ENCODE measurements at regions not wholly inside any gene's neighbourhood (a gene's known extent, or its start where the extent isn't known, plus 50 kb on each side); places are given as distances from the start of the nearest gene placed in this dataset.

GRCh38 chr11:39304586-39304985, 2154.9 kb downstream of the LRRC4C start:
- intact Hi-C loops (cut with micrococcal nuclease) = no loop called here
- Histone ChIP-seq H3K4me1 (ENCODE audit: control insufficient read depth in 1 of 2, insufficient read depth in 2 of 2, low read length in 2 of 2) (no peaks in the 10 kb centered on the region), H3K27ac (ENCODE audit: low read depth, low read length) (no peak overlapping the region), H3K9me2 (ENCODE audit: insufficient read depth) (no peaks in the 10 kb centered on the region), H3K79me2 (ENCODE audit: insufficient read depth, low read length) (no peaks in the 10 kb centered on the region), H3K4me3 (replicated peaks in 1 of 2; ENCODE audit: low read depth in 1 of 2, low read length in 2 of 2) (no peak overlapping the region), H3K9me3 (ENCODE audit: control insufficient read depth in 1 of 2, insufficient read depth in 1 of 2, low read depth in 1 of 2, low read length in 2 of 2) (peaks cover 0 to 13% of the 10 kb centered on the region in 2 experiments; a peak in 2 of 4 replicates), H3K9ac (ENCODE audit: low read length) (no peak overlapping the region), H3K27me3 (ENCODE audit: insufficient read depth, low read length) (no peaks in the 10 kb centered on the region), H4K20me1 (ENCODE audit: insufficient read depth) (no peaks in the 10 kb centered on the region), H2AFZ (ENCODE audit: low read depth, low read length, poor library complexity, severe bottlenecking) (no peak overlapping the region), H3K36me3 (ENCODE audit: control insufficient read depth in 1 of 2, insufficient read depth in 2 of 2, low read length in 2 of 2) (no peaks in the 10 kb centered on the region), H3K4me2 (ENCODE audit: low read length) (no peak overlapping the region)
- ChIA-PET POLR2A (no interaction called here), RAD21 (ENCODE audit: low non-redundant PET in 1 of 2, low total read pairs in 2 of 2, uncharacterized antibody in 2 of 2, unreplicated experiment in 2 of 2) (no interaction called here), CTCF (no interaction called here)
- no peak for ATAC-seq
- TF ChIP-seq SRF (IDR thresholded peaks at IDR 0.05; ENCODE audit: low read depth) (no peak), SIN3A (IDR thresholded peaks at IDR 0.05; ENCODE audit: low read depth) (no peak), EGR1 (IDR thresholded peaks at IDR 0.05; ENCODE audit: low read depth) (no peak), YY1 (IDR thresholded peaks at IDR 0.05; ENCODE audit: extremely low read depth, insufficient replicate concordance, low read depth, low read length) (no peak), ELF1 (IDR thresholded peaks at IDR 0.05; ENCODE audit: borderline replicate concordance, low read depth) (no peak), REST (IDR thresholded peaks at IDR 0.05; ENCODE audit: low read depth) (no peak), RAD21 (IDR thresholded peaks at IDR 0.05; ENCODE audit: low read depth) (no peak), EZH2 (IDR thresholded peaks at IDR 0.05) (no peak), TCF7L2 (IDR thresholded peaks at IDR 0.05; ENCODE audit: borderline replicate concordance, extremely low read depth, insufficient read depth, insufficient read length) (no peak), JUND (IDR thresholded peaks at IDR 0.05) (no peak), EZH2phosphoT487 (IDR thresholded peaks at IDR 0.05; ENCODE audit: borderline replicate concordance) (no peak), POLR2AphosphoS5 (IDR thresholded peaks at IDR 0.05; ENCODE audit: low read depth, low read length) (no peak), CEBPB (IDR thresholded peaks at IDR 0.05; ENCODE audit: low read depth) (no peak), SP1 (IDR thresholded peaks at IDR 0.05; ENCODE audit: low read depth) (no peak), ATF3 (IDR thresholded peaks at IDR 0.05) (no peak), CBX3 (IDR thresholded peaks at IDR 0.05; ENCODE audit: low read depth) (no peak), POLR2A (IDR thresholded peaks at IDR 0.05; ENCODE audit: borderline replicate concordance, extremely low read depth, insufficient read depth, insufficient read length) (no peak), CTCF (IDR thresholded peaks at IDR 0.05 in 2 of 3, conservative IDR thresholded peaks at IDR 0.05 in 1 of 3; ENCODE audit: borderline replicate concordance in 1 of 3, insufficient read depth in 1 of 3, low read depth in 2 of 3, low read length in 2 of 3) (no peak), ZNF274 (IDR thresholded peaks at IDR 0.05; ENCODE audit: low read depth, low read length) (no peak), FOSL1 (IDR thresholded peaks at IDR 0.05; ENCODE audit: low read depth) (no peak)
- no peak for DNase-seq (ENCODE audit: low read depth, low spot score)
- BruUV-seq (replicated peaks) = no TSS peak
